ENCODE measurements at regions not wholly inside any gene's neighbourhood (a gene's known extent, or its start where the extent isn't known, plus 50 kb on each side); places are given as distances from the start of the nearest gene placed in this dataset.

DNA sequence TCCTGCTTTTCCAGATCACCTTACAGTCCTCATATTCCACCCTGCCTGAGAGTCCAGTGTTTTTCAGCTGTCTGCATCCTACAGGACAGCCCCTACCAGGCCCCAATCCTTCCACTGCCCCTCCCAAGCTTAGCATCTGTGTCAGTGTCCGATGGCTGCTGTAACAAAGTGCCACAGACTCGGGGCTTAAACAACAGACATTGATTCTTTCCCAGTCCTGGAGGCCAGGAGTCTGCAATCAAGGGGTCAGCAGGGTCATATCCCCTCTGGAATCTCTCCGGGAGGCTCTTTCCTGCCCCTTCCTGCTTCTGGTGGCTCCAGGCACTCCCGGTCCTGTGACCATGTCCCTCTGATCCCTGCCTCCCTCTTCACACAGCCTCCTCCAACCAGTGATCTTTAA, 396.6 kb upstream of the MAP3K7 start:
- DNase-seq = no peak

DNA sequence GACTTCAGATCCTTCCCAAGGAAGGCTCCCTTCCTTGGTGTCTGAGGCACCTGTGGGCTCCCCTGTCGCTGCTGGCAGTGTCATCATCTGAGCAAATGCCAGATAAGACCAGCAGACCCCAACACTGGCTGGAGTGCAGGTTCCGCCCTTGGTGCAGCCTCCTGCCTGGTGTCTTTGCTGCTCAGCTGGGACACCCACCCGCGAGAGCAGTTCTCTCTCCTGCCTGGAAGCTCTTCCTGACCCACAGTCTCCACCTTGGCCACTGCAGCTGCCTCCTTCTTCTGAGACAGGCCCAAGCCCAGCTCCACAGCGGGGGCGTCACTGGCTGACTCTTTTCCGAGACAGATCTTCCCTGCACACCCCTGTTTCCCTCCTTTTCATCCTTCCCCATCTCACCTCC, 395.7 kb upstream of the MAP3K7 start:
- DNase-seq = no peak

GRCh38 chr6:90982051-90982450, 395.2 kb upstream of the MAP3K7 start:
- DNase-seq = no peak

- DNase-seq = no peak
Observed at GRCh38 chr6:90978046-90978445, 391.2 kb upstream of the MAP3K7 start.

DNA sequence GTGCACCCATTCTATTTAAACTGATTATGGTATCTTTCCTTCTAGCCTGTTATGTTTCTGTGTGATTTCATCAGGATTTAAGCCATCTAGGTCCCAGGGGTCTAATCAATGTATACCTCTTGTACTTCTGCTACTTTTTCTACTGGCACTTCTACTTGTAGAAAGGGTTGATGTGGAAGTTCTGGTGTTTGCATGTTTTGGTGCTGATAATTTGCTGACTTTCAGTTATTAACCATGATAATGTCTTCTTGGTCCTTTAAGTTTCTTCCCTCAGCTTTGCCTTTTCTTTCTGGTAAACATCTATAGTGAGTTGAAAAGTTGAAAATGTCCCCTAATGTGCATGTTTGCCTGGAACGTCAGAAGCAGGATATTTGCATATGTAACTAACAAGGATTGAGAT, 390.6 kb upstream of the MAP3K7 start:
- DNase-seq = no peak

DNA sequence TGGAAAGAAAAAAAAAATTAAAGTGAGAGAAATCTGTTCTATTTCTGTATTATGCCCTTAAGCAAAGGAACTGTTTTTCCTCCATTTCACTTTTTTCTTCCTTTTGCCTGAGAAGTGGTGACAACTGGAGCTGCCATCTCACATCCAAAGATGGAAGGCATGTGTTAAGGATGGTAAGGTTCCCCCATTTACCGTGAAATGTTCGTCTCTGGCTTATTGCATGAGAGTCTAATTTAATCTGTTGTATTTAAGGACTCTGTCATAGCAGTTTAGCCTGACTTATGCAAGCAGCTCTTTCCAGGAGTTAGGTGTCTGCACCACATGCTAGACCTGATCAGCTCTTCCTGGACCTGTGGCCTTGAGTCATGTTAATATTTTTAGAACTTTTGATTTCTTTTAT, 389.5 kb upstream of the MAP3K7 start:
- DNase-seq = no peak

- DNase-seq = no peak
Observed at GRCh38 chr6:90975741-90976140, 388.9 kb upstream of the MAP3K7 start.

DNA sequence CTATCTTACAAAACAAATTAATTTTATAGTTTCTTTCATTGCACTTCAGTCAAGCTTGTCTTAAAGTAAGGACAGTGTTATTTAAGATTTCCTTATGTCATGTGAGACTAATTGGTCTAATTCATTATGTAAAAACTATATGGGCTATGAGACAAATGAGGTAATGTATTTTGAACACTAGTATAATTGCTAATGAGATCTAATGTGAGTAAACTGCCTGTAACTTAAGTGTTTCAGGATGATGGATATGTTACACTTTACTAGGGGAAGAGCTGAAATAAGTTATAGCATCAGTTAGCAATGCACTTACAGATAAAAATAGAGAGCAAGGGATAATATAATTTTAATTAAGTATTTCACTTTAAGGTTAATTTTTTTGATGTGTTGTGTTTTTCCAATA, 386.3 kb upstream of the MAP3K7 start:
- no peak for DNase-seq

- DNase-seq = no peak
Observed at GRCh38 chr6:90970672-90971071, 383.8 kb upstream of the MAP3K7 start.

DNA sequence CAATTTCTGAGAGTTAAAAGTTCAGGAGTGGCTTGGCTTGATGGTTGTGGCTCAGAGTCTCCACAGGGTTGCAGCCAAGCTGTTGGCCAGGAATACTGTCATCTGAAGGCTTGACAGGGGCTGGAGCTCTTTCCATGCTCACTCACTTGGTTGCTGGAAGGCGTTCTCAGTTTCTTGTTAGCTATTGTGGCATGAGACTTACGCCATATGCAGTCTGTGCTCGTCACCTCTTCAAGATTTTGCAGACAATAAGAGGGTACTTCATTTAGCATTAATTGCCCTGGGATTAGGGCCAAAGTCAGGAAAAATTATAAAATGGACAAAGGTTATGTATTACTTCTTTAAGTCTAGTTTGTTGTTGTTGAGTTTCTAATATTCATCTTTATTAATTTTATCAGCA, 380.6 kb upstream of the MAP3K7 start:
- DNase-seq = no peak

GRCh38 chr6:90960324-90960723, 373.5 kb upstream of the MAP3K7 start:
- DNase-seq = no peak

- DNase-seq = no peak
Observed at GRCh38 chr6:90955246-90955645, 368.4 kb upstream of the MAP3K7 start.

GRCh38 chr6:90953405-90954161, 366.7 kb upstream of the MAP3K7 start:
- DNase-seq = no peak

- DNase-seq = no peak
Observed at GRCh38 chr6:90952176-90952575, 365.3 kb upstream of the MAP3K7 start.

GRCh38 chr6:90948540-90948939, 361.7 kb upstream of the MAP3K7 start:
- no peak for DNase-seq

DNA sequence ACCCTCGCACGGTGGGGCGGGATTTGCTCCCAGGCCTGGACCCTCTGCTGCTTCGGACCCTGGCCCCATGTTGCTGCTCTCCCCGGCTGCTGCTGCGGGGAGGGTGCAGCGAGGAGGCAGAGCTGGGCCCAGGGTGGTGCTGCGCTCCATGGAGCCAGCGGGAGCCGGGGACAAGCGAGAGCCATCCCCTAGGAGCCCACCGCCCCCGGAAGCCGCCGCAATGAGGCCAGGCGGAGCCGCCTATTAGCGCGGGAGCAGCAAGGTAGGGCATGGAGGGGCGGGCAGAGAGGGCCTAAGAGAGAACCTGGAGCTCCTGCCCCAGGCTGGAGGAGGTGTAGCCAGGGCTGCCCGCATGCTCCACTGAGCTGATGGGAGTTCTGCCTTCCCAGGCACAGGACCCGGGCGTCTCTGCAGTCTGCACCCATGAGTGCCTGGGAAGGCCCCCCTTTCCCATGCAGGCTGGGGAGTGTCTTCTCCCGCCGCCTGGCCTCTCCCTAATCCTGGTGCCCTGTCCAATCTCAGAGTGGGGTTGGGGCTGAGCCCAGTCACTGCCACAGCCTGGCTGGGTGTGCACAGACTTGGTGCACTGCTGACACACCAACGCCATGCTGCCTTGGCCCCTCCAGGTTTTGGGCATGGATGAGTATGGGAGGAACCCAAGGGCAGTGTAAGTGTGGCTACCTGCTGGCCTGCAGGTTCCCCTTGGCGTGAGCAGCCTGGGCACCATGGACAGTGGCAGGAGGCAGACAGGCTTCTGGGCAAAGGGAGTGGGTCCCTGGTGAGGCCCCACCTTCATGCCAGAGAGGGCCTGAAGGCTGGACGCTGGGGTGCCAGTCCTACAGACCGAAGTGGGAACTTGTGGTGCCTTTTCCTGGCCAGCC, 360.6 kb upstream of the MAP3K7 start:
- DNase-seq = no peak

- DNase-seq = no peak
Observed at GRCh38 chr6:90941885-90942284, 355.0 kb upstream of the MAP3K7 start.

- peak; percentile 54 for DNase-seq
Observed at GRCh38 chr6:90940812-90941481, 354.1 kb upstream of the MAP3K7 start.

DNA sequence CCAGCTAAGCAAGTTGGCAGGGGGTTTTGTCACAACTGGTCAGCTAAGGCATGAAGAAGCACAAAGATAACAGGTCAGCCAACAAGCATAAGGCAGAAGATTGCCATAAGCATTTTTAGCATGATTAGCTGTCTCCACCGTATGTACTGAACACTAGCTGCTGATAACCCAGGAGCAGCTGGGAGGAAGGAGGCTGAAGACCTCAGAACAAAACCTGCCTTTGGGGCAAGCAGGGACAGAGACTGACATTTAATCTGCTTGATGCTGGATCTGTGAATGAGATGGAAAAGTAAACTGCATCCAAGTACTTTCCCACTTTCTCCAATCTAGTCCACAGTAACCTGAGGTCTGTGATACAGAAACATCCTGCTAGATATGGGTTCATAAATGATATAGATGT, 353.0 kb upstream of the MAP3K7 start:
- no peak for DNase-seq

GRCh38 chr6:90938122-90938521, 351.2 kb upstream of the MAP3K7 start:
- DNase-seq = peak; percentile 4

DNA sequence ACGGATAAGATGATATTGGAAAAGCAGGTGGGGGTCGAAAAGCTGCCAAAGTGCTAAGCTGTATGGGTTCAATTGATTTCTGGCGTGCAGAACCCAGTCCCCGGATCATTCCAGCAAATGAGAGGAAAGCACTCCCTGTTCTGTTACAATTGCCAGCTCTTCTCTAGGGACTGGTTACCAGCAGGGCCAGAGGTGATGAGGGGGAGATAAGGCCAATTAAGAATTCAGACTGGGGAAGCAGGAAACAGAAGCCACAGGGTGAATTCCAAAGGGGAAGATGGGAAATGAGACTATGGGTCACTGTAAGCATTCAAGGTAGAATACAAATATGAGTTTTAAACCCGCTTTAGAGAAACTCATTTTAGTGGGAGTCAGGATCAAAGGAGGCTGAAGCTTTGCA, 349.4 kb upstream of the MAP3K7 start:
- DNase-seq = no peak

GRCh38 chr6:90934966-90935365, 348.1 kb upstream of the MAP3K7 start:
- no peak for DNase-seq

- DNase-seq = no peak
Observed at GRCh38 chr6:90934081-90934480, 347.2 kb upstream of the MAP3K7 start.

DNA sequence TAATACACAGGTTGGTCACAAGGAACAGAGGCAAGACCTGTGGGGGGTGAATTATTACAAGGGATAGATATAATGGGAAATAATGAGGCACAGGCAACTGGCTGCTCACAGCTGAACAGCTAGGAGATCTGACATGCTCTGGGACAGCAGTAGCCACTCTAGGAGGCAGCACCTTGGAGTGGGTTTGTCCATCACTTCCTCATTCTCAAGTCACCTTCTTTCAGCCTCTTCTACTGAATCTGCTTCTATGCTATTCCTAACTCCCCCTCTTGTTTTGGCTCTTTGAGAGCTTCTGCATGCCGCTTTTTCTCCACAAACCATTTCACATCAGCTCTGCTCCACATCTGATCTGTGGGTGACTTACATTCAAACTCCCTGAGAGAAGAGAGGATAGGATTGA, 345.5 kb upstream of the MAP3K7 start:
- no peak for DNase-seq

Measured in fibroblast of skin of right biceps (primary cell).